SU-DHL-6 (cell line): ENCODE measurements at regions not wholly inside any gene's neighbourhood (a gene's known extent, or its start where the extent isn't known, plus 50 kb on each side); places are given as distances from the start of the nearest gene placed in this dataset.

Experiments
- H2AFZ ChIP-seq: fragments of 200-600 bp; sonication (generic); 2 replicates; pipeline ENCODE4 v1.6.1; 2014; ENCODE audit warnings: low read depth, mild to moderate bottlenecking, moderate library complexity, mixed read lengths, antibody characterized with exemption, low read length; ENCODE audit not compliant: severe bottlenecking
- H3F3A ChIP-seq: fragments of 200-600 bp; shearing (Covaris generic); 2 replicates; pipeline ENCODE4 v1.6.0; 2016; ENCODE audit warnings: antibody characterized with exemption, mild to moderate bottlenecking; ENCODE audit not compliant: insufficient read depth
- H3K27ac ChIP-seq: fragments of 200-600 bp; sonication (generic); 2 replicates; pipeline ENCODE4 v1.5.1; 2016; ENCODE audit warnings: low read depth, mild to moderate bottlenecking, low read length, moderate library complexity, mixed read lengths
- H3K27me3 ChIP-seq: fragments of 200-600 bp; sonication (generic), shearing (Covaris generic); 2 replicates; pipeline ENCODE4 v1.6.0; 2014; ENCODE audit warnings: mild to moderate bottlenecking, low read length
- H3K36me3 ChIP-seq: fragments of 200-600 bp; sonication (generic); 2 replicates; pipeline ENCODE4 v1.6.1; 2014; ENCODE audit warnings: mild to moderate bottlenecking, low read length, mixed read lengths
- H3K4me2 ChIP-seq: fragments of 300-600, 200-600 bp; shearing (Covaris generic), sonication (generic); 2 replicates; pipeline ENCODE4 v1.6.0; 2014; ENCODE audit warnings: low read length, low read depth, mild to moderate bottlenecking; ENCODE audit not compliant: poor library complexity, severe bottlenecking
- H3K4me3 ChIP-seq: fragments of 200-600 bp; sonication (generic); 2 replicates; pipeline ENCODE4 v1.5.1; 2014; ENCODE audit warnings: antibody characterized with exemption, low read length, mild to moderate bottlenecking, mixed read lengths; ENCODE audit not compliant: insufficient read depth, poor library complexity, severe bottlenecking
- H3K79me2 ChIP-seq: fragments of 200-600 bp; sonication (generic); 2 replicates; pipeline ENCODE4 v1.6.1; 2014; ENCODE audit warnings: mild to moderate bottlenecking, low read length, moderate library complexity; ENCODE audit not compliant: insufficient read depth
- H3K9ac ChIP-seq: fragments of 200-600 bp; sonication (generic); 2 replicates; pipeline ENCODE4 v1.7.0; 2014; ENCODE audit warnings: mild to moderate bottlenecking, low read length
- H3K9me2 ChIP-seq: fragments of 200-600 bp; sonication (generic); replicated peaks from 2 replicates; pipeline ENCODE4 v1.6.1; 2014; ENCODE audit warnings: low read length; ENCODE audit not compliant: insufficient read depth
- H3K9me3 ChIP-seq: fragments of 200-600 bp; sonication (generic); 2 replicates; pipeline ENCODE4 v1.6.1; 2014; ENCODE audit warnings: low read length, mixed read lengths; ENCODE audit not compliant: insufficient read depth
- H4K20me1 ChIP-seq: fragments of 200-600 bp; sonication (generic); 2 replicates; pipeline ENCODE4 v1.6.1; 2014; ENCODE audit warnings: low read depth, mild to moderate bottlenecking, antibody characterized with exemption, low read length, moderate library complexity, mixed read lengths
- CTCF ChIP-seq: fragments of 200-600 bp; sonication (generic); IDR thresholded peaks from one replicate; pipeline ENCODE4 v1.5.1; 2017; ENCODE audit warnings: antibody characterized with exemption, mild to moderate bottlenecking, low read length, moderate library complexity; ENCODE audit not compliant: insufficient read depth, poor library complexity, severe bottlenecking
- EZH2phosphoT487 ChIP-seq: fragments of 200-600 bp; sonication (generic), shearing (Covaris generic); conservative IDR thresholded peaks from 2 replicates; pipeline ENCODE4 v1.6.1; 2018; ENCODE audit warnings: mild to moderate bottlenecking, antibody characterized with exemption, low read length, moderate library complexity, mixed read lengths

DNA sequence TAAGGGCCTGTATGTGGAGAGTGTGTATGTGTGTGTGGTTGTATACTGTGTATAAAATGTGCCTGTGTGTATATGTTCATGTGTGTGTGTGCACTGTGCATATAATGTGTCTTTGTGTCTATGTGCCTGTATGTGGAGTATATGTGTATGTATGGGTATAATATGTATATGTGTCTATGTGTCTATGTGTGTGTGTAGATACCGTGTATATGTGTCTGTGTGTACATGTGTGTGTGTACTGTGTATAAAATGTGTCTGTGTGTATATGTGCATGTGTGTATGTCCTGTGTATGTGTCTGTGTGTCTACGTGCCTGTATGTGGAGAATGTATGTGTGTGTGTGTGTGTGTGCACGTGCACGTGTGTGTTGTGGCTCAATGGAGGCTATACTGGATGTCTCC, 200.4 kb upstream of the ZFHX3 start:
- no peak overlapping the region for H3K9ac ChIP-seq
- H3K79me2 ChIP-seq, result no peaks in the 10 kb centered on the region
- no peaks in the 10 kb centered on the region for H3K9me2 ChIP-seq
- no peaks in the 10 kb centered on the region for H3K9me3 ChIP-seq
- H3K27ac ChIP-seq, result no peak overlapping the region
- TF ChIP-seq EZH2phosphoT487, result no peak
- TF ChIP-seq CTCF, result no peak
- H3K4me2 ChIP-seq, result no peak overlapping the region
- no peaks in the 10 kb centered on the region for H3K36me3 ChIP-seq
- no peaks in the 10 kb centered on the region for H3K27me3 ChIP-seq
- H4K20me1 ChIP-seq, result no peaks in the 10 kb centered on the region
- H3K4me3 ChIP-seq, result no peak overlapping the region
- no peaks in the 10 kb centered on the region for H3F3A ChIP-seq
- H2AFZ ChIP-seq, result no peak overlapping the region

DNA sequence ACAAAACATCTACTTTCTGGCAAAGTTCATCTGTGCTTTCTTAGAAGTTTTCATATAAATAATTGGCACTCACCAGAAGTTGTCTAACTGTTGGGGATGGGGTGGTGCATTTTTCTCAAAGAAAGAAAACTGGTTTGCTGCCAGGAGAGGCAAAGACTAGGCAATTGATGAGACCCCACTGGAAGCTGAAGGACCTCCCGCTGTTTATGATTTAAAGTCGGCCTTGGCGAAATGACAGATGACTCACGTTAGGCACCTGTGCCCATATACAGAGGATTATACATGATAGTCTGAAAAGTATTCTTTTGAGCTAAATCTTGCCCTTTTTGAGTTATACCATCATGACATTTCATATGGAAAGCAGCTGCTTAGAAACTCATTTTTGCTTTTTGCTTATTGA, 193.0 kb upstream of the ZFHX3 start:
- no peak for TF ChIP-seq EZH2phosphoT487
- TF ChIP-seq CTCF, result no peak
- H3K36me3 ChIP-seq, result no peaks in the 10 kb centered on the region
- H3K27me3 ChIP-seq, result no peaks in the 10 kb centered on the region
- H3K79me2 ChIP-seq, result no peaks in the 10 kb centered on the region
- H3K9me3 ChIP-seq, result no peaks in the 10 kb centered on the region
- H3K27ac ChIP-seq, result no peak overlapping the region
- no peaks in the 10 kb centered on the region for H4K20me1 ChIP-seq
- H3K4me3 ChIP-seq, result no peak overlapping the region
- H2AFZ ChIP-seq, result no peak overlapping the region
- no peak overlapping the region for H3K4me2 ChIP-seq
- H3K9me2 ChIP-seq, result no peaks in the 10 kb centered on the region
- no peak overlapping the region for H3K9ac ChIP-seq
- H3F3A ChIP-seq, result no peaks in the 10 kb centered on the region

DNA sequence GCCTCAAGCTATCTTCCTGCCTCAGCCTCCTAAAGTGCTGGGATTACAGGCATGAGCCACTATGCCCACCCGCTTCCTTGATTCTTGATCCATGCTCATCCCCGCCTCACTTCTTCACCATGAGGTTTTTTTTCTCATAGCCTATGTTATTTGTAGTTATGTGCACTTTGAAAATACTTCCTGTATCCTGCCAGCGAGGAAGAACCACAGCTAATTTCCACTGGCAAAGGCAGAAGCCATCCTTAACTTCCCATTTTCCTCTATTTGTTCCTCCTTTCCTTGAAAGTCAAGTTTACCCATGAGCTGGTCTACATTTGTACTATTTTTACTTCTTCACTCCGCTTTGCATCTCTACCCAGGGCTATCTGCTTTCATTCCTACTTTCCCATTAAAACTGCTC, 189.7 kb upstream of the ZFHX3 start:
- Histone ChIP-seq H3K9me3 (no peaks in the 10 kb centered on the region), H3K4me3 (no peak overlapping the region), H3K9me2 (no peaks in the 10 kb centered on the region), H3K27me3 (no peaks in the 10 kb centered on the region), H3F3A (no peaks in the 10 kb centered on the region), H3K36me3 (no peaks in the 10 kb centered on the region), H2AFZ (no peak overlapping the region), H3K9ac (no peak overlapping the region), H3K79me2 (no peaks in the 10 kb centered on the region), H4K20me1 (no peaks in the 10 kb centered on the region), H3K27ac (no peak overlapping the region), H3K4me2 (no peak overlapping the region)
- TF ChIP-seq CTCF (no peak), EZH2phosphoT487 (no peak)

DNA sequence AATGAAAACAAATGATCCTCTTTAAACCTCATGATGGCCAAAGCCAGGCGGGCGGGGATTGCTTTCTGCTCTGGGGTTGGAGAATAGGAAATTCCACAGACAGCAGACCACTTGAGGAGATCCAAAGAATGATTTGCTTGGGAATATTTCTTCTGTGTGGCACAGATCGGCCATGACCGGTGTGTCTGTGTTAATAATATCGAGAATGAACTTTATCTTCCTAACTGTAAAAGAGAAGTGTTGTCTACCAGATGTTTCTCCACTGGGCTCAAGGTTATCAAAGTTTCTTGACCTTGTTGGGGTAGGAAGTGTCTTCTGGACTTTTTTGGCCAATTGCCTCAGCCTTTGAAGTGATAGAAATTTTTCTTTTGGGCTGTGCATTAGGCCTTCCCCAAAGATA, 186.6 kb upstream of the ZFHX3 start:
- no peaks in the 10 kb centered on the region for H3K36me3 ChIP-seq
- H4K20me1 ChIP-seq, result no peaks in the 10 kb centered on the region
- no peaks in the 10 kb centered on the region for H3K27me3 ChIP-seq
- no peaks in the 10 kb centered on the region for H3F3A ChIP-seq
- TF ChIP-seq EZH2phosphoT487 (no peak), CTCF (no peak)
- H3K9me3 ChIP-seq, result no peaks in the 10 kb centered on the region
- H3K9me2 ChIP-seq, result no peaks in the 10 kb centered on the region
- H3K79me2 ChIP-seq, result no peaks in the 10 kb centered on the region
- no peak overlapping the region for H3K9ac ChIP-seq
- no peak overlapping the region for H3K4me2 ChIP-seq
- no peak overlapping the region for H3K4me3 ChIP-seq
- no peak overlapping the region for H2AFZ ChIP-seq
- H3K27ac ChIP-seq, result no peak overlapping the region
